GM23248 (cell line): ENCODE measurements at regions not wholly inside any gene's neighbourhood (a gene's known extent, or its start where the extent isn't known, plus 50 kb on each side); places are given as distances from the start of the nearest gene placed in this dataset.

Source experiments
- EZH2 ChIP-seq: fragments of 200-600 bp; sonication (generic); IDR thresholded peaks from 2 replicates; pipeline ENCODE4 v1.6.1; 2018; ENCODE audit warnings: antibody characterized with exemption, mild to moderate bottlenecking; ENCODE audit not compliant: insufficient read depth, poor library complexity, severe bottlenecking
- EZH2phosphoT487 ChIP-seq: fragments of 200-600 bp; sonication (generic); IDR thresholded peaks from 2 replicates; pipeline ENCODE4 v1.6.1; 2018; ENCODE audit warnings: antibody characterized with exemption, moderate library complexity, mild to moderate bottlenecking, low read depth; ENCODE audit not compliant: insufficient read depth

- no peak for TF ChIP-seq EZH2phosphoT487
- no peak for TF ChIP-seq EZH2
Measured at GRCh38 chr14:52380294-52380693, 66.2 kb downstream of the PTGER2 start.
